Type B pancreatic cell (in vitro differentiated cells): ENCODE measurements at regions not wholly inside any gene's neighbourhood (a gene's known extent, or its start where the extent isn't known, plus 50 kb on each side); places are given as distances from the start of the nearest gene placed in this dataset.
"Not testable (repeated sequence)": the region's sequence is repeated elsewhere in the genome, so short reads cannot be mapped to it uniquely, and the experiment has no call there.

ENCODE experiments used
- DNase-seq: peaks from one replicate; pipeline ENCODE4 v3.0.0; 2021; ENCODE audit warnings: mixed read lengths; ENCODE audit not compliant: unreplicated experiment; ENCODE audit errors: extremely low spot score
- H3K27ac Mint-ChIP-seq: 2 replicates; pipeline ENCODE4 v1.8.0; 2021; ENCODE audit warnings: mild to moderate bottlenecking, mixed read lengths
- H3K27me3 Mint-ChIP-seq: 2 replicates; pipeline ENCODE4 v1.8.0; 2021; ENCODE audit warnings: mixed read lengths
- H3K36me3 Mint-ChIP-seq: 2 replicates; pipeline ENCODE4 v1.8.0; 2021; ENCODE audit warnings: mixed read lengths
- H3K4me1 Mint-ChIP-seq: one replicate; pipeline ENCODE4 v1.8.0; 2021; ENCODE audit warnings: mixed read lengths; ENCODE audit not compliant: unreplicated experiment
- H3K4me3 Mint-ChIP-seq: 2 replicates; pipeline ENCODE4 v1.8.0; 2021; ENCODE audit warnings: mild to moderate bottlenecking, mixed read lengths
- H3K9me3 Mint-ChIP-seq: 2 replicates; pipeline ENCODE4 v1.8.0; 2021; ENCODE audit warnings: mixed read lengths
- TF ChIP-seq, protein P1 (sequence below): fragments of 200-600 bp; sonication (generic); conservative IDR thresholded peaks from 2 replicates; pipeline ENCODE4 v1.5.0; 2021; ENCODE audit warnings: antibody characterized with exemption, mild to moderate bottlenecking

DNA sequence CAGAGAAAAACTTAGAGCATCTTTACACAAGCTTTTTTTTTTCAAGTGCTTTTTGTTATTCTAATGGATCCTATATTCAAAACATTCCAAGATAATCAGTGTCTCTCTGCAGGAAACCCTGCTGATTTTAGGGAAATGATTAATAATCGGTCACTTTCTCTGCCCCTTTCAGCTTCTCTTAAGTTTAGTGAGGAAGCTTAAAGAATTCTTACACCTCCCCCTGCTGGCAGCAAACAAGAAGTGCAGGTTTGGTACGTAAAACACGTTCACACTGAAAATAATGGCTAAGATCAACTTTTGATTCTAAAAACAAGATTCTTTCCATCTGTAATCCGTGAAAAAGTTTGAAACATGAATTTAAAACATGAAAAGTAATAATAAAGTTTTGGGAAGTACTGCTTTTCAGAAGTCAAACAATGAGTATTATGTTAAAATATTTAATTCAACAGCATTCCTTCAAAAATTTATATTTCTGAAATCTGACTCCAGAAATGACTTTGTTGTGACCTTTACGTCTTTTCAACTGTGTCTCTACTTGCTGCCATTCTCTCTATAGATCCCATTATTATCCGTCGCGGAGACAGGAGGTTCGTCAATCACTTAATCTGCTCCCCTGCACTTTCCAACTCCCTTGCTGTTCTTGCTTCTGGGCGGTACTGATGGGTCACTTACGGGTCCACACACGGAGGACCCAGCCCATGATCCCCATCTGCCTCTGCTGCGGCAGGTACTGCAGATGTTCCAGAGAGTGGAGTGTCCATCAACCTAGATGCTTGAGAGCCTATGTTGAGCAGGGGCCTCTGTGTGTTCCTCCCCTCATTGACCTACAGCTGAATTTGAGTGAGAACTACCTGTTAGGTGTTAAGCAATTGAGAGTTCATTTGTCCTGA is 203.1 kb upstream of the EDNRB start:
- H3K27ac Mint-ChIP-seq: no peak overlapping the region
- H3K4me1 Mint-ChIP-seq: peaks cover 12% of the 10 kb centered on the region
- DNase-seq: no peak
- H3K36me3 Mint-ChIP-seq: no peaks in the 10 kb centered on the region
- H3K4me3 Mint-ChIP-seq: peak overlapping the region; percentile 48
- peaks cover 30% of the 10 kb centered on the region for H3K27me3 Mint-ChIP-seq
- TF ChIP-seq, protein P1, sequence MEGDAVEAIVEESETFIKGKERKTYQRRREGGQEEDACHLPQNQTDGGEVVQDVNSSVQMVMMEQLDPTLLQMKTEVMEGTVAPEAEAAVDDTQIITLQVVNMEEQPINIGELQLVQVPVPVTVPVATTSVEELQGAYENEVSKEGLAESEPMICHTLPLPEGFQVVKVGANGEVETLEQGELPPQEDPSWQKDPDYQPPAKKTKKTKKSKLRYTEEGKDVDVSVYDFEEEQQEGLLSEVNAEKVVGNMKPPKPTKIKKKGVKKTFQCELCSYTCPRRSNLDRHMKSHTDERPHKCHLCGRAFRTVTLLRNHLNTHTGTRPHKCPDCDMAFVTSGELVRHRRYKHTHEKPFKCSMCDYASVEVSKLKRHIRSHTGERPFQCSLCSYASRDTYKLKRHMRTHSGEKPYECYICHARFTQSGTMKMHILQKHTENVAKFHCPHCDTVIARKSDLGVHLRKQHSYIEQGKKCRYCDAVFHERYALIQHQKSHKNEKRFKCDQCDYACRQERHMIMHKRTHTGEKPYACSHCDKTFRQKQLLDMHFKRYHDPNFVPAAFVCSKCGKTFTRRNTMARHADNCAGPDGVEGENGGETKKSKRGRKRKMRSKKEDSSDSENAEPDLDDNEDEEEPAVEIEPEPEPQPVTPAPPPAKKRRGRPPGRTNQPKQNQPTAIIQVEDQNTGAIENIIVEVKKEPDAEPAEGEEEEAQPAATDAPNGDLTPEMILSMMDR: peak; percentile 96
- H3K9me3 Mint-ChIP-seq: no peaks in the 10 kb centered on the region

DNA sequence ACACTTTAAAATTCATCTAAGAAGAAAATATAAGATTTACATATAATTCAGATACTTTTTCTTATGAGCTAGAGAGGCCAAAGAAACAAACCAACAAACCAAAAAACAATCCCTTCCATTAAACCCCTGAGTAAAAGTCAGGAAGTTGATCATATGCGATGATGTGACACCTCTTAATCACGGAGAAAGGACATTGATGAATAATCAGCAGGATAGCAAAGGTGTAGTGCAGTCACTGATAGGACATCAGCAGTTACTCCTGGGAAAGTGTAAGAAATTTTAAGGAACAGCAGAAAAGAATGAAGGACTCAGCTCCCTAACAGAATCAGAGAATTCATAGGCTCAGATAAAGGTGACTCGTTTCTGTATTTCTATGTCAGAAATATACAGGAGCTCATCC is 202.4 kb upstream of the EDNRB start:
- Mint-ChIP-seq H3K4me3 (no peak overlapping the region), H3K9me3 (no peaks in the 10 kb centered on the region), H3K27ac (no peak overlapping the region), H3K27me3 (peaks cover 30% of the 10 kb centered on the region), H3K36me3 (no peaks in the 10 kb centered on the region), H3K4me1 (peaks cover 12% of the 10 kb centered on the region)
- DNase-seq: no peak
- TF ChIP-seq, protein P1: no peak

DNA sequence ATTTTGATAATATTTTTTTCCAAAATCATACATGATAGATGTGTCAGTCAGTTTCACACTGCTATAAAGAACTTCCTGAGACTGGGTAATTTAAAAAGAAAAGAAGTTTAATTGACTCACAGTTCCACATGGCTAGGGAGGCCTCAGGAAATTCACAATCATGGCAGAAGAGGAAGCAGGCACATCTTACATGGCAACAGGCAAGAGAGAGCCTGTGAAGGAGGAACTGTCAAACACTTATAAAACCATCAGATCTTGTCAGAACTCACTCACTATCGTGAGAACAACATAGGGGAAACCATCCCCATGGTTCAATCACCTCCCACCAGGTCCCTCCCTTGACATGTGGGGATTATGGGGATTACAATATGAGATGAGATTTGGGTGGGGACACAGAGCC is 201.5 kb upstream of the EDNRB start:
- DNase-seq: not testable (repeated sequence)

DNA sequence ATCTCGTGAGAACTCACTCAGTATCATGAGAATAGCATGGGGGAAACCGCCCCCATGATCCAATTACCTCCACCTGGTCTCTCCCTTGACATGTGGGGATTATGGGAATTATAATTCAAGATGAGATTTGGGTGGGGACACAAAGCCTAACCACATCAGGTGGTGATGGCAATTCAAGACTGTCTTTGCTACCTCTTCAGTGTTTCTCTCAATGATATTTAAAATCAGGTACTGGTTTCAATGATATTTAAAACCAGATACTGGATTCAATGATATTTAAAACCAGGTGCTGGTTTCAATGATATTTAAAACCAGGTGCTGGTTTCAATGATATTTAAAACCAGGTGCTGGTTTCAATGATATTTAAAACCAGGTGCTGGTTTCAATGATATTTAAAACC is 198.4 kb upstream of the EDNRB start:
- not testable (repeated sequence) for H3K9me3 Mint-ChIP-seq, H3K27ac Mint-ChIP-seq, H3K36me3 Mint-ChIP-seq, H3K4me3 Mint-ChIP-seq, DNase-seq
- H3K27me3 Mint-ChIP-seq: peaks cover 17% of the 10 kb centered on the region
- H3K4me1 Mint-ChIP-seq: peaks cover 12% of the 10 kb centered on the region

More for the DNA sequence above, 201.5 kb upstream of the EDNRB start:
- H3K4me3 Mint-ChIP-seq, H3K36me3 Mint-ChIP-seq, H3K9me3 Mint-ChIP-seq, H3K27ac Mint-ChIP-seq: not testable (repeated sequence)
- H3K27me3 Mint-ChIP-seq: peaks cover 30% of the 10 kb centered on the region
- H3K4me1 Mint-ChIP-seq: peaks cover 12% of the 10 kb centered on the region

DNA sequence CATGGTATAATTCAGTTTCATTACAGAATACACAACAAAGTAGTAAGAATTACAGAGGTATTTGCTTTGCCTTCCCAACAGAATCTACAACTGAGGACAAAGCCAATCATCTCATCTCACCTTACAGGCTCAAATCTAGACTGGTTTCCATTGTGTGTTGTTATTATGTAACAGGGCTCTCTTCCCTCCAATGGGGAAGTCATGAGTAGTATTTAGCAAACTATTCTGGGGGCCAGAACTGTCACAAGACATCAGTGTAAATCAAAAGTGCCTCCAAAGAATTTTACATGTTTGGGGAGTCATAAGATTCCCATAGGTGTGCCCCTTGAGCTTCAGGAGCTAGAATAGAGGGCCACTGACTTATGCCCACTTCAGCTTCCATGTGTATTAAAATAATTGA is 187.0 kb upstream of the EDNRB start:
- Mint-ChIP-seq H3K27me3 (no peaks in the 10 kb centered on the region), H3K4me1 (no peaks in the 10 kb centered on the region), H3K27ac (no peak overlapping the region), H3K4me3 (no peak overlapping the region), H3K36me3 (no peaks in the 10 kb centered on the region), H3K9me3 (no peaks in the 10 kb centered on the region)
- no peak for DNase-seq
- TF ChIP-seq, protein P1: no peak

DNA sequence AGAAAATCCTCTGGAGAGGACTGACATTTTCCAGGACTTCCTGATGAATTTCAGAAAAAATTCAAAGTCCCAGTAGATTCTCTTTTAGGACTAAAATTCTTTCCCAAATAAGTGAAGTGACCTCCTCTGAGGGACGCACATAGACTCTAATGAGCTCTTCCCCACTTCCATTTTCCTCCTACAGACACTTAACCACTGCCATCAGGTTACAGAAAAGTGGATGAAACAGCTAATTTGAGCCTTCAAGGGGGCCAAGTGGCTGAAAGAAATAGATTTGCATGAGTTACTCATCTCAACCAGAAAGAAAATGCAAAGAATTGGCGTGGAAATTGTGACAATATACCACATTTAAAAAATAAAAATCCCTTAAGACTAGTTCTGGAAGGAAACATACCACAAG is 185.3 kb upstream of the EDNRB start:
- DNase-seq: no peak
- TF ChIP-seq, protein P1: no peak
- Mint-ChIP-seq H3K9me3 (no peaks in the 10 kb centered on the region), H3K4me1 (no peaks in the 10 kb centered on the region), H3K36me3 (no peaks in the 10 kb centered on the region), H3K27ac (no peak overlapping the region), H3K27me3 (no peaks in the 10 kb centered on the region), H3K4me3 (no peak overlapping the region)
